HEK293 (cell line): ENCODE measurements at regions not wholly inside any gene's neighbourhood (a gene's known extent, or its start where the extent isn't known, plus 50 kb on each side); places are given as distances from the start of the nearest gene placed in this dataset.

Source experiments
- CTCF ChIA-PET: fragments of 350-600 bp; formaldehyde crosslinking; extraction: SDS; loops from one replicate; lab custom pipeline; 2021; ENCODE audit warnings: antibody characterized with exemption; lab: Yijun Ruan, JAX
- POLR2A ChIA-PET: fragments of 300-600 bp; formaldehyde crosslinking; extraction: SDS; loops from one replicate; lab custom pipeline; 2020; ENCODE audit warnings: antibody characterized with exemption, inconsistent platforms; lab: Yijun Ruan, JAX
- H3K27ac ChIP-seq: fragments of 200-500 bp; sonication (Bioruptor generic); 2 replicates; pipeline ENCODE4 v1.5.1; 2014; ENCODE audit warnings: low read depth, low read length, control low read depth, inconsistent platforms; ENCODE audit errors: extremely low read depth
- H3K36me3 ChIP-seq, 2 experiments: fragments of 200-500 bp in 1 of 2; sonication (Bioruptor generic) in 1 of 2; 1 replicate in 1 of 2; 2 replicates in 1 of 2; pipeline ENCODE4 v1.5.1; 2014 to 2017; ENCODE audit warnings: inconsistent platforms in 2 of 2, low read length in 2 of 2; ENCODE audit not compliant: control insufficient read depth in 2 of 2, insufficient read depth in 1 of 2
- H3K4me1 ChIP-seq: fragments of 200-500 bp; sonication (Bioruptor generic); 2 replicates; pipeline ENCODE4 v1.5.1; 2014; ENCODE audit warnings: mild to moderate bottlenecking, low read length, inconsistent platforms; ENCODE audit not compliant: control insufficient read depth, insufficient read depth
- H3K4me3 ChIP-seq: 2 replicates; pipeline ENCODE4 v1.5.1; 2011; ENCODE audit warnings: low read depth, mild to moderate bottlenecking, control low read depth, low read length, moderate library complexity
- H3K9me3 ChIP-seq: fragments of 200-500 bp; sonication (Bioruptor generic); 2 replicates; pipeline ENCODE4 v1.5.1; 2014; ENCODE audit warnings: low read depth, low read length, inconsistent platforms; ENCODE audit not compliant: control insufficient read depth, insufficient read depth
- EGR2 ChIP-seq: fragments of 450-650 bp; formaldehyde crosslinking; IDR thresholded peaks from 2 replicates; pipeline ENCODE4 v1.5.1; 2016; ENCODE audit warnings: low read depth, missing biosample characterization, missing genetic modification characterization
- HOXD13 ChIP-seq: sonication (generic); formaldehyde crosslinking; IDR thresholded peaks from 2 replicates; pipeline ENCODE4 v1.8.0; 2022; ENCODE audit warnings: missing genetic modification reagents, borderline replicate concordance
- KLF8 ChIP-seq: fragments of 450-650 bp; formaldehyde crosslinking; IDR thresholded peaks from 2 replicates; pipeline ENCODE4 v1.5.1; 2016; ENCODE audit warnings: missing biosample characterization, missing genetic modification characterization
- KLF9 ChIP-seq: fragments of 450-650 bp; formaldehyde crosslinking; IDR thresholded peaks from 2 replicates; pipeline ENCODE4 v1.5.1; 2016; ENCODE audit warnings: missing biosample characterization, missing genetic modification characterization, low read depth
- RBAK ChIP-seq: fragments of 450-650 bp; formaldehyde crosslinking; IDR thresholded peaks from 2 replicates; pipeline ENCODE4 v1.5.1; 2016; ENCODE audit warnings: missing biosample characterization, missing genetic modification characterization
- REPIN1 ChIP-seq: fragments of 450-650 bp; formaldehyde crosslinking; IDR thresholded peaks from 2 replicates; pipeline ENCODE4 v1.5.1; 2017; ENCODE audit warnings: missing biosample characterization, missing genetic modification characterization, low read depth
- SCRT2 ChIP-seq: fragments of 450-650 bp; formaldehyde crosslinking; IDR thresholded peaks from 2 replicates; pipeline ENCODE4 v1.5.1; 2016; ENCODE audit warnings: missing biosample characterization, missing genetic modification characterization
- WT1 ChIP-seq: fragments of 450-650 bp; formaldehyde crosslinking; IDR thresholded peaks from 2 replicates; pipeline ENCODE4 v1.5.1; 2016; ENCODE audit warnings: missing biosample characterization, missing genetic modification characterization
- ZBTB26 ChIP-seq: fragments of 450-650 bp; formaldehyde crosslinking; optimal IDR thresholded peaks from 2 replicates; pipeline ENCODE3; 2016; ENCODE audit warnings: missing biosample characterization, mild to moderate bottlenecking, missing genetic modification characterization
- ZNF16 ChIP-seq: fragments of 450-650 bp; formaldehyde crosslinking; IDR thresholded peaks from 2 replicates; pipeline ENCODE4 v1.5.1; 2016; ENCODE audit warnings: low read depth, missing biosample characterization, missing genetic modification characterization
- ZNF169 ChIP-seq: fragments of 450-650 bp; formaldehyde crosslinking; IDR thresholded peaks from 2 replicates; pipeline ENCODE4 v1.5.1; 2016; ENCODE audit warnings: missing biosample characterization, missing genetic modification characterization
- ZNF184 ChIP-seq: fragments of 450-650 bp; IDR thresholded peaks from 2 replicates; pipeline ENCODE4 v1.5.1; 2018; ENCODE audit warnings: missing biosample characterization, mild to moderate bottlenecking, missing genetic modification characterization
- ZNF223 ChIP-seq: fragments of 450-650 bp; formaldehyde crosslinking; IDR thresholded peaks from 2 replicates; pipeline ENCODE4 v1.5.1; 2016; ENCODE audit warnings: missing biosample characterization, missing genetic modification characterization
- ZNF239 ChIP-seq: fragments of 450-650 bp; formaldehyde crosslinking; IDR thresholded peaks from 2 replicates; pipeline ENCODE4 v1.5.1; 2016; ENCODE audit warnings: missing biosample characterization, missing genetic modification characterization
- ZNF311 ChIP-seq: fragments of 450-650 bp; formaldehyde crosslinking; IDR thresholded peaks from 2 replicates; pipeline ENCODE4 v1.5.1; 2017; ENCODE audit warnings: missing biosample characterization, missing genetic modification characterization, borderline replicate concordance
- ZNF544 ChIP-seq: fragments of 450-650 bp; formaldehyde crosslinking; IDR thresholded peaks from 2 replicates; pipeline ENCODE4 v1.5.0; 2017; ENCODE audit warnings: missing biosample characterization, missing genetic modification characterization
- ZNF548 ChIP-seq: fragments of 450-650 bp; formaldehyde crosslinking; IDR thresholded peaks from 2 replicates; pipeline ENCODE4 v1.5.1; 2016; ENCODE audit warnings: missing biosample characterization, missing genetic modification characterization
- ZNF580 ChIP-seq: fragments of 450-650 bp; formaldehyde crosslinking; IDR thresholded peaks from 2 replicates; pipeline ENCODE4 v1.5.1; 2016; ENCODE audit warnings: missing biosample characterization, missing genetic modification characterization
- ZNF610 ChIP-seq: fragments of 450-650 bp; formaldehyde crosslinking; IDR thresholded peaks from 2 replicates; pipeline ENCODE4 v1.5.1; 2016; ENCODE audit warnings: missing biosample characterization, missing genetic modification characterization, borderline replicate concordance
- ZNF654 ChIP-seq: fragments of 450-650 bp; formaldehyde crosslinking; IDR thresholded peaks from 2 replicates; pipeline ENCODE4 v1.5.1; 2016; ENCODE audit warnings: low read depth, missing biosample characterization, missing genetic modification characterization
- ZNF664 ChIP-seq: fragments of 450-650 bp; formaldehyde crosslinking; IDR thresholded peaks from 2 replicates; pipeline ENCODE4 v1.5.1; 2016; ENCODE audit warnings: missing biosample characterization, missing genetic modification characterization
- ZNF677 ChIP-seq: fragments of 450-650 bp; IDR thresholded peaks from 2 replicates; pipeline ENCODE4 v1.5.0; 2018; ENCODE audit warnings: missing biosample characterization, mild to moderate bottlenecking, missing genetic modification characterization, moderate library complexity
- ZNF776 ChIP-seq: fragments of 450-650 bp; formaldehyde crosslinking; IDR thresholded peaks from 2 replicates; pipeline ENCODE4 v1.5.0; 2017; ENCODE audit warnings: missing biosample characterization, missing genetic modification characterization, borderline replicate concordance
- TF ChIP-seq, protein P1 (sequence below): fragments of 450-650 bp; formaldehyde crosslinking; IDR thresholded peaks from 2 replicates; pipeline ENCODE4 v1.5.1; 2016; ENCODE audit warnings: missing biosample characterization, missing genetic modification characterization
- TF ChIP-seq, protein P2 (sequence below): fragments of 450-650 bp; formaldehyde crosslinking; IDR thresholded peaks from 2 replicates; pipeline ENCODE4 v1.5.1; 2017; ENCODE audit warnings: missing biosample characterization, mild to moderate bottlenecking, missing genetic modification characterization, moderate library complexity
- TF ChIP-seq, protein P3 (sequence below): fragments of 450-650 bp; formaldehyde crosslinking; IDR thresholded peaks from 2 replicates; pipeline ENCODE4 v1.5.1; 2016; ENCODE audit warnings: missing biosample characterization, missing genetic modification characterization
- TF ChIP-seq, protein P4 (sequence below): fragments of 450-650 bp; formaldehyde crosslinking; IDR thresholded peaks from 2 replicates; pipeline ENCODE4 v1.5.1; 2016; ENCODE audit warnings: missing biosample characterization, missing genetic modification characterization, borderline replicate concordance

- POLR2A ChIA-PET: no interaction called here
- no peaks in the 10 kb centered on the region for H3K36me3 ChIP-seq
- TF ChIP-seq ZNF664 (tag by site-specific recombination): no peak
- no peak for TF ChIP-seq ZNF169
- TF ChIP-seq KLF9 (tag by site-specific recombination): no peak
- TF ChIP-seq ZNF184 (tag by site-specific recombination): no peak
- TF ChIP-seq HOXD13 (CRISPR knock-in tag): no peak
- no peak for TF ChIP-seq ZNF311 (tag by site-specific recombination)
- TF ChIP-seq ZNF677 (tag by site-specific recombination): no peak
- TF ChIP-seq, protein P1, sequence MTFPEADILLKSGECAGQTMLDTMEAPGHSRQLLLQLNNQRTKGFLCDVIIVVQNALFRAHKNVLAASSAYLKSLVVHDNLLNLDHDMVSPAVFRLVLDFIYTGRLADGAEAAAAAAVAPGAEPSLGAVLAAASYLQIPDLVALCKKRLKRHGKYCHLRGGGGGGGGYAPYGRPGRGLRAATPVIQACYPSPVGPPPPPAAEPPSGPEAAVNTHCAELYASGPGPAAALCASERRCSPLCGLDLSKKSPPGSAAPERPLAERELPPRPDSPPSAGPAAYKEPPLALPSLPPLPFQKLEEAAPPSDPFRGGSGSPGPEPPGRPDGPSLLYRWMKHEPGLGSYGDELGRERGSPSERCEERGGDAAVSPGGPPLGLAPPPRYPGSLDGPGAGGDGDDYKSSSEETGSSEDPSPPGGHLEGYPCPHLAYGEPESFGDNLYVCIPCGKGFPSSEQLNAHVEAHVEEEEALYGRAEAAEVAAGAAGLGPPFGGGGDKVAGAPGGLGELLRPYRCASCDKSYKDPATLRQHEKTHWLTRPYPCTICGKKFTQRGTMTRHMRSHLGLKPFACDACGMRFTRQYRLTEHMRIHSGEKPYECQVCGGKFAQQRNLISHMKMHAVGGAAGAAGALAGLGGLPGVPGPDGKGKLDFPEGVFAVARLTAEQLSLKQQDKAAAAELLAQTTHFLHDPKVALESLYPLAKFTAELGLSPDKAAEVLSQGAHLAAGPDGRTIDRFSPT: no peak
- TF ChIP-seq ZNF223: no peak
- TF ChIP-seq, all 188 proteins: peak for 0
- H3K9me3 ChIP-seq: no peaks in the 10 kb centered on the region
- H3K4me1 ChIP-seq: no peaks in the 10 kb centered on the region
- CTCF ChIA-PET: interaction anchor here (0.5 to 0.6 kb wide), 2 partner anchors 538 to 614 kb away, joined by 3 read pairs; no protein-coding TSS in a partner anchor
- H3K4me3 ChIP-seq: no peak overlapping the region
- H3K27ac ChIP-seq: no peak overlapping the region
These were observed 88.3 kb upstream of the HTR1E start for GRCh38 chr6:86848986-86849385.

- no peaks in the 10 kb centered on the region for H3K36me3 ChIP-seq
- H3K4me1 ChIP-seq: no peaks in the 10 kb centered on the region
- POLR2A ChIA-PET: no interaction called here
- CTCF ChIA-PET: interaction anchor here (1.8 kb wide), 1 partner anchor 24 kb away, joined by 4 read pairs; no protein-coding TSS in a partner anchor
- no peaks in the 10 kb centered on the region for H3K9me3 ChIP-seq
- TF ChIP-seq HOXD13 (CRISPR knock-in tag): no peak
- TF ChIP-seq ZNF548 (tag by site-specific recombination): no peak
- TF ChIP-seq ZNF544: no peak
- TF ChIP-seq WT1 (tag by site-specific recombination): no peak
- TF ChIP-seq, protein P2, sequence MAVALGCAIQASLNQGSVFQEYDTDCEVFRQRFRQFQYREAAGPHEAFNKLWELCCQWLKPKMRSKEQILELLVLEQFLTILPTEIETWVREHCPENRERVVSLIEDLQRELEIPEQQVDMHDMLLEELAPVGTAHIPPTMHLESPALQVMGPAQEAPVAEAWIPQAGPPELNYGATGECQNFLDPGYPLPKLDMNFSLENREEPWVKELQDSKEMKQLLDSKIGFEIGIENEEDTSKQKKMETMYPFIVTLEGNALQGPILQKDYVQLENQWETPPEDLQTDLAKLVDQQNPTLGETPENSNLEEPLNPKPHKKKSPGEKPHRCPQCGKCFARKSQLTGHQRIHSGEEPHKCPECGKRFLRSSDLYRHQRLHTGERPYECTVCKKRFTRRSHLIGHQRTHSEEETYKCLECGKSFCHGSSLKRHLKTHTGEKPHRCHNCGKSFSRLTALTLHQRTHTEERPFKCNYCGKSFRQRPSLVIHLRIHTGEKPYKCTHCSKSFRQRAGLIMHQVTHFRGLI (tag by site-specific recombination): no peak
- TF ChIP-seq RBAK: no peak
- TF ChIP-seq ZBTB26: no peak
- no peak for TF ChIP-seq ZNF239 (tag by site-specific recombination)
- no peak for TF ChIP-seq ZNF776 (tag by site-specific recombination)
- TF ChIP-seq KLF8 (tag by site-specific recombination): no peak
- no peak for TF ChIP-seq ZNF580 (tag by site-specific recombination)
- no peak for TF ChIP-seq REPIN1
- TF ChIP-seq, protein P3, sequence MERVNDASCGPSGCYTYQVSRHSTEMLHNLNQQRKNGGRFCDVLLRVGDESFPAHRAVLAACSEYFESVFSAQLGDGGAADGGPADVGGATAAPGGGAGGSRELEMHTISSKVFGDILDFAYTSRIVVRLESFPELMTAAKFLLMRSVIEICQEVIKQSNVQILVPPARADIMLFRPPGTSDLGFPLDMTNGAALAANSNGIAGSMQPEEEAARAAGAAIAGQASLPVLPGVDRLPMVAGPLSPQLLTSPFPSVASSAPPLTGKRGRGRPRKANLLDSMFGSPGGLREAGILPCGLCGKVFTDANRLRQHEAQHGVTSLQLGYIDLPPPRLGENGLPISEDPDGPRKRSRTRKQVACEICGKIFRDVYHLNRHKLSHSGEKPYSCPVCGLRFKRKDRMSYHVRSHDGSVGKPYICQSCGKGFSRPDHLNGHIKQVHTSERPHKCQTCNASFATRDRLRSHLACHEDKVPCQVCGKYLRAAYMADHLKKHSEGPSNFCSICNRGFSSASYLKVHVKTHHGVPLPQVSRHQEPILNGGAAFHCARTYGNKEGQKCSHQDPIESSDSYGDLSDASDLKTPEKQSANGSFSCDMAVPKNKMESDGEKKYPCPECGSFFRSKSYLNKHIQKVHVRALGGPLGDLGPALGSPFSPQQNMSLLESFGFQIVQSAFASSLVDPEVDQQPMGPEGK (tag by site-specific recombination): no peak
- TF ChIP-seq EGR2 (tag by site-specific recombination): no peak
- no peak for TF ChIP-seq ZNF16
- no peak for TF ChIP-seq ZNF654 (tag by site-specific recombination)
- TF ChIP-seq ZNF610 (tag by site-specific recombination): no peak
- TF ChIP-seq SCRT2 (tag by site-specific recombination): no peak
- TF ChIP-seq, protein P4, sequence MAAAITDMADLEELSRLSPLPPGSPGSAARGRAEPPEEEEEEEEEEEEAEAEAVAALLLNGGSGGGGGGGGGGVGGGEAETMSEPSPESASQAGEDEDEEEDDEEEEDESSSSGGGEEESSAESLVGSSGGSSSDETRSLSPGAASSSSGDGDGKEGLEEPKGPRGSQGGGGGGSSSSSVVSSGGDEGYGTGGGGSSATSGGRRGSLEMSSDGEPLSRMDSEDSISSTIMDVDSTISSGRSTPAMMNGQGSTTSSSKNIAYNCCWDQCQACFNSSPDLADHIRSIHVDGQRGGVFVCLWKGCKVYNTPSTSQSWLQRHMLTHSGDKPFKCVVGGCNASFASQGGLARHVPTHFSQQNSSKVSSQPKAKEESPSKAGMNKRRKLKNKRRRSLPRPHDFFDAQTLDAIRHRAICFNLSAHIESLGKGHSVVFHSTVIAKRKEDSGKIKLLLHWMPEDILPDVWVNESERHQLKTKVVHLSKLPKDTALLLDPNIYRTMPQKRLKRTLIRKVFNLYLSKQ (tag by site-specific recombination): no peak
- no peak overlapping the region for H3K4me3 ChIP-seq
- no peak overlapping the region for H3K27ac ChIP-seq
These were observed 104.6 kb upstream of the HTR1E start for GRCh38 chr6:86832686-86833085.
